22Rv1 (cell line): ENCODE measurements at regions not wholly inside any gene's neighbourhood (a gene's known extent, or its start where the extent isn't known, plus 50 kb on each side); places are given as distances from the start of the nearest gene placed in this dataset.

Experiments used
- H3K27ac ChIP-seq: fragments of 450-650 bp; 2 replicates; pipeline ENCODE4 v1.5.1; 2017
- ZFX ChIP-seq: fragments of 450-650 bp; IDR thresholded peaks from 2 replicates; pipeline ENCODE4 v1.6.1; 2017; ENCODE audit warnings: antibody characterized with exemption, borderline replicate concordance
- TF ChIP-seq, protein P1 (sequence below): fragments of 450-650 bp; IDR thresholded peaks from 2 replicates; pipeline ENCODE4 v1.5.1; 2017; ENCODE audit warnings: mild to moderate bottlenecking

DNA sequence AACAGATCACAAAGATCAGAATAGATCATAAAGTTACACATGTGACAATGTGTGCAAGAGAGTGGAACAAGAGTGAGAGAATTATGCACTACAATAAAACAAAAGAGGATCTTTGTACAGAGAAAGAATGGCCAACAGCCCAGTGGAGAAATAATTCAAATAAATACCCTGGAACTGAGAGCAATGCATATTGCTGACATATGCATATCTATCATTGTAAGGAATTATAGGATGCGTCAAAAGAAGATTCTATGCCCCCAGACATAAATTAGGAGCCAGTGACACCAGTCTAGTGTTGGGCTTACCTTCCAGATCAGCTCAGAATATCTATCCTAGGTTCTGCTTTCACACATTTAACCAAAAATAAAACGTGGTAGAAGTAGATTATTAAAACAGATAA lies 320.1 kb upstream of the VCX start:
- H3K27ac ChIP-seq = no peak overlapping the region
- TF ChIP-seq, protein P1, sequence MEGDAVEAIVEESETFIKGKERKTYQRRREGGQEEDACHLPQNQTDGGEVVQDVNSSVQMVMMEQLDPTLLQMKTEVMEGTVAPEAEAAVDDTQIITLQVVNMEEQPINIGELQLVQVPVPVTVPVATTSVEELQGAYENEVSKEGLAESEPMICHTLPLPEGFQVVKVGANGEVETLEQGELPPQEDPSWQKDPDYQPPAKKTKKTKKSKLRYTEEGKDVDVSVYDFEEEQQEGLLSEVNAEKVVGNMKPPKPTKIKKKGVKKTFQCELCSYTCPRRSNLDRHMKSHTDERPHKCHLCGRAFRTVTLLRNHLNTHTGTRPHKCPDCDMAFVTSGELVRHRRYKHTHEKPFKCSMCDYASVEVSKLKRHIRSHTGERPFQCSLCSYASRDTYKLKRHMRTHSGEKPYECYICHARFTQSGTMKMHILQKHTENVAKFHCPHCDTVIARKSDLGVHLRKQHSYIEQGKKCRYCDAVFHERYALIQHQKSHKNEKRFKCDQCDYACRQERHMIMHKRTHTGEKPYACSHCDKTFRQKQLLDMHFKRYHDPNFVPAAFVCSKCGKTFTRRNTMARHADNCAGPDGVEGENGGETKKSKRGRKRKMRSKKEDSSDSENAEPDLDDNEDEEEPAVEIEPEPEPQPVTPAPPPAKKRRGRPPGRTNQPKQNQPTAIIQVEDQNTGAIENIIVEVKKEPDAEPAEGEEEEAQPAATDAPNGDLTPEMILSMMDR = no peak
- TF ChIP-seq ZFX = no peak

DNA sequence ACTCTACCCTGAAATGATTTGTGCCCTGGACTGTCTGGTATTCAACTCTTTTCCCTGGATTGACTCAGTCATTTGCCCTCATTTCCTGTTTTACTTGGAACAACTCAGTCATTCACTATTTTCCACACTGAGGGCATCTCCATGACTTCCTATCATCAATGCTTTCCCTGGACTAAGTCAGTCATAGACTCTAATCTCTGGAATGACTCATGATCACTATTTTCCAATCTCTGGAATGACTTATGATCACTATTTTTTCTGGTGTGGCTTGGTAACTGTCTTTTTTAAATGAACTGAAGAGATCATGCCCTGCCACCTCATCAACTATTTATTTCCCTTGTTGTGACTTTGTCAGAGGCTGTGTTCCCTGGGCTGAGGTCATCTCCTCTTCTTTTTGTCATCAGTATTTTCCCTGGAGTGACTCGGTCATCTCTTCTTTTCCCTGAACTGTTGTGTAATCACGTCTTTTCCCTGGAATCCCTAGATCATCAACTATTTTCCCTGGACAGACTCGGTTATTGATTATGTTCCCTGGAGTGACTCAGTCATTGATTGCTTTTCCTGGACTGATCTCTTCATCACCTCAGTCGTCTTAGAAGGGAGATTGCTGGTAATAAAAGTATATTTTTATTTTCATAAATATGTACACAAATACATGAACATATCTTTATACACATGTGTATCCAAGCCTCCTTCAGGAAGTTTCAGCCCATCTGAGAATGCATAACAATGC lies 327.1 kb upstream of the VCX start:
- no peak overlapping the region for H3K27ac ChIP-seq
- TF ChIP-seq, protein P1 = no peak
- TF ChIP-seq ZFX = no peak

GRCh38 chrX:7514871-7515599 lies 327.9 kb upstream of the VCX start:
- no peak for TF ChIP-seq ZFX
- TF ChIP-seq, protein P1 = no peak

GRCh38 chrX:7512845-7513244 lies 330.1 kb upstream of the VCX start:
- TF ChIP-seq, protein P1 = no peak
- no peak for TF ChIP-seq ZFX
- H3K27ac ChIP-seq = no peak overlapping the region

More at GRCh38 chrX:7514871-7515599, 327.9 kb upstream of the VCX start:
- H3K27ac ChIP-seq = no peak overlapping the region

- no peak for TF ChIP-seq ZFX
- TF ChIP-seq, protein P1 = no peak
- no peak overlapping the region for H3K27ac ChIP-seq
These were observed 339.7 kb upstream of the VCX start for GRCh38 chrX:7503251-7503650.

DNA sequence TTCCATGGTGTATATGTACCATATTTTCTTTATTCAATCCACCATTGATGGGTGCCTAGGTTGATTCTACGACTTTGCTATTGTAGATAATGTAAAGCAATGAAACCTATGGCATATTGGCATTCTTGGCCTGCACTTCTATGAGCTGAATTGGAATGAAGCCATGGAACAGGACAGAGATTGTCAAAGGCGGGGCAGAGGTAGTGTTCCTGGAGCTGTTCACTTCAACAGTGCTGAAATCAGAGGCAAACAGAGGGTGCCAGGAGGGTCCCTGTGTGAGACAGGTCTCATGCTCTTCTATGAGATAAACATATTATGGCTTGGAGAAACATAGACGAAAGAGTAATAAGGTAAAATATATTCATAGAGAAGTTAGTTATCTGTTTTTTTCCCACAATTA lies 342.6 kb upstream of the VCX start:
- no peak for TF ChIP-seq ZFX
- TF ChIP-seq, protein P1 = no peak
- no peak overlapping the region for H3K27ac ChIP-seq

- TF ChIP-seq, protein P1 = no peak
- no peak for TF ChIP-seq ZFX
These were observed 338.6 kb upstream of the PUDP start for GRCh38 chrX:7486505-7486904.

More at GRCh38 chrX:7486505-7486904, 338.6 kb upstream of the PUDP start:
- H3K27ac ChIP-seq = no peak overlapping the region
